Erythroblast (primary cell): ENCODE measurements at regions not wholly inside any gene's neighbourhood (a gene's known extent, or its start where the extent isn't known, plus 50 kb on each side); places are given as distances from the start of the nearest gene placed in this dataset.

Experiments used
- GATA1 ChIP-seq: IDR thresholded peaks from 2 replicates; pipeline ENCODE4 v1.6.1; 2011; ENCODE audit warnings: low read depth, mild to moderate bottlenecking, control low read depth, low read length, moderate library complexity
- POLR2A ChIP-seq: IDR thresholded peaks from 2 replicates; pipeline ENCODE4 v1.6.1; 2011; ENCODE audit warnings: mild to moderate bottlenecking, low read length

- TF ChIP-seq POLR2A, result no peak
- no peak for TF ChIP-seq GATA1
Observed at GRCh38 chr16:6687593-6687992, 645.1 kb upstream of the RBFOX1 start.
